ENCODE measurements at regions not wholly inside any gene's neighbourhood (a gene's known extent, or its start where the extent isn't known, plus 50 kb on each side); places are given as distances from the start of the nearest gene placed in this dataset.
"Not testable (repeated sequence)": the region's sequence is repeated elsewhere in the genome, so short reads cannot be mapped to it uniquely, and the experiment has no call there.

- H3K27ac ChIP-seq = not testable (repeated sequence)
These were observed 187.4 kb upstream of the LRRC61 start for GRCh38 chr7:150135620-150136190.

- not testable (repeated sequence) for H3K27ac ChIP-seq
These were observed 183.3 kb upstream of the LRRC61 start for GRCh38 chr7:150139840-150140239.

- H3K27ac ChIP-seq = not testable (repeated sequence)
These were observed 181.4 kb upstream of the LRRC61 start for GRCh38 chr7:150141525-150142345.

GRCh38 chr7:150146124-150146523 is 177.0 kb upstream of the LRRC61 start:
- not testable (repeated sequence) for H3K27ac ChIP-seq

GRCh38 chr7:150147524-150147923 is 175.6 kb upstream of the LRRC61 start:
- H3K27ac ChIP-seq = not testable (repeated sequence)

GRCh38 chr7:150156015-150156414 is 167.1 kb upstream of the LRRC61 start:
- not testable (repeated sequence) for H3K27ac ChIP-seq

- not testable (repeated sequence) for H3K27ac ChIP-seq
These were observed 164.5 kb upstream of the LRRC61 start for GRCh38 chr7:150158696-150159095.

GRCh38 chr7:150169515-150169914 is 153.6 kb upstream of the LRRC61 start:
- not testable (repeated sequence) for H3K27ac ChIP-seq

- not testable (repeated sequence) for H3K27ac ChIP-seq
These were observed 153.1 kb upstream of the LRRC61 start for GRCh38 chr7:150169943-150170490.

GRCh38 chr7:150183602-150184001 is 139.6 kb upstream of the LRRC61 start:
- H3K27ac ChIP-seq = not testable (repeated sequence)

GRCh38 chr7:150189963-150190362 is 133.2 kb upstream of the LRRC61 start:
- not testable (repeated sequence) for H3K27ac ChIP-seq

GRCh38 chr7:150192541-150192940 is 130.6 kb upstream of the LRRC61 start:
- not testable (repeated sequence) for H3K27ac ChIP-seq

- not testable (repeated sequence) for H3K27ac ChIP-seq
These were observed 129.3 kb upstream of the LRRC61 start for GRCh38 chr7:150193866-150194265.
